ENCODE measurements at regions not wholly inside any gene's neighbourhood (a gene's known extent, or its start where the extent isn't known, plus 50 kb on each side); places are given as distances from the start of the nearest gene placed in this dataset.

DNA sequence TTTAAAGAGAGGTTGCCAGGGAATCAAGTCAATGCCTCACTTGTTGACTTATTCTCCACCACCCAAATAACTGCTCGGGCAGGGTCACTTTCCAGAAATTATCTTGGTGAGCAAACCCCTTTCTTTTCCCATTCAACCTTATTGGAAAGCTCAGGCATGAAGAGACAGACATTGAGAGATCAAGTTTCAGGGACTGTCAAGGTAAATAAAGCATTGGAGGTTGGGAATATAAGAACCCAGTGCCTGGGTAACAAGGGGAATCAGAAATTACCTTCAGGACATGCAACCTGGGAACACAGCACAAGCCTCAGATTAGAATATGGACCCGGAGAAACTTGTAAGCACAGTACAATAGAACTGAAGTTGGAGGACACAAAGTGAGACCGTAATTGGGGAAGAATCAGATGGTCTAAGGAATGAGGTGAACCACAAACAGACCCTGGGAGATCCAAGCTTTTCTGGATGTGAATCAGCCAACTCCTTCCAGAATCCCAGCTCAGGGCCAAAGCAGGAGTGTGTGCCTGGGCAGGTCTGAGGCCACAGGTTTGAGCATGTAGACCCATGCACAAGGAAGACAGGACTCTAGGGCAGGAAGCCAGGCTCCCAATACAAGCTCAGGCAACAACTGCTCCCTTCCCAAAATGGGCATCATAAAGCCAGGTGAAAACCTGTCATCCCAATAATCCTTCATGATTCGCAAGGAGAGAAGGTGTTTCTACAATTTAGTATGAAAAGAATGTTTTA lies 512.8 kb downstream of the MAFB start:
- Histone ChIP-seq H3K4me1 (peaks cover 3% of the 10 kb centered on the region), H3K27ac (no peak overlapping the region), H3K9me3 (no peaks in the 10 kb centered on the region), H3K36me3 (no peaks in the 10 kb centered on the region), H3K27me3 (no peaks in the 10 kb centered on the region), H3K4me3 (no peak overlapping the region)
- TF ChIP-seq, protein P1, sequence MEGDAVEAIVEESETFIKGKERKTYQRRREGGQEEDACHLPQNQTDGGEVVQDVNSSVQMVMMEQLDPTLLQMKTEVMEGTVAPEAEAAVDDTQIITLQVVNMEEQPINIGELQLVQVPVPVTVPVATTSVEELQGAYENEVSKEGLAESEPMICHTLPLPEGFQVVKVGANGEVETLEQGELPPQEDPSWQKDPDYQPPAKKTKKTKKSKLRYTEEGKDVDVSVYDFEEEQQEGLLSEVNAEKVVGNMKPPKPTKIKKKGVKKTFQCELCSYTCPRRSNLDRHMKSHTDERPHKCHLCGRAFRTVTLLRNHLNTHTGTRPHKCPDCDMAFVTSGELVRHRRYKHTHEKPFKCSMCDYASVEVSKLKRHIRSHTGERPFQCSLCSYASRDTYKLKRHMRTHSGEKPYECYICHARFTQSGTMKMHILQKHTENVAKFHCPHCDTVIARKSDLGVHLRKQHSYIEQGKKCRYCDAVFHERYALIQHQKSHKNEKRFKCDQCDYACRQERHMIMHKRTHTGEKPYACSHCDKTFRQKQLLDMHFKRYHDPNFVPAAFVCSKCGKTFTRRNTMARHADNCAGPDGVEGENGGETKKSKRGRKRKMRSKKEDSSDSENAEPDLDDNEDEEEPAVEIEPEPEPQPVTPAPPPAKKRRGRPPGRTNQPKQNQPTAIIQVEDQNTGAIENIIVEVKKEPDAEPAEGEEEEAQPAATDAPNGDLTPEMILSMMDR (IDR thresholded peaks at IDR 0.05), result no peak
- peak in 1 of 2 donors; percentile 27 for TF ChIP-seq POLR2AphosphoS5 (IDR thresholded peaks at IDR 0.05; ENCODE audit: insufficient read depth in 1 of 2, low read depth in 1 of 2)
- intact Hi-C loops (cut with DNase I), result no loop called here
- no peak for DNase-seq (ENCODE audit: extremely low spot score in 2 of 2)

DNA sequence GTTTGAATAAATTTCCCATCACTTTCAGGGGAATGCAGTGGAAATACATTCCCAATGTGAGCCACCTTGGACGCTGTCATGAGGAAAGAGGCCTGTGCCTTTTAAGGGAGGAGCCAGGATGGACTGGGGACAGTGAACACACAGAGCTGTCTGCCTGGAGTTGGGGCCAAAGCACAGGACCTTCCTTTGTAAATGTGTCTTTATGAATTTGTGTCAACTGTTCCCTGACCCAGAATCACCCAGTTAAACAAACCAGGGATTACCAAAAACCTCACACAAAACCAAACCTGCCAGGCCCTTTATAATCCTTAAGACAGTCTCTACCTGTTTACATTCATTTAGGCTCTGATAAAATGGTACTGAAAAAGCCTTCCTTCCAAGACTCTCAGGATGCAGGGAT lies 513.7 kb downstream of the MAFB start:
- no peaks in the 10 kb centered on the region for H3K27me3 ChIP-seq
- DNase-seq (ENCODE audit: extremely low spot score in 2 of 2), result no peak
- no peak overlapping the region for H3K27ac ChIP-seq
- no peaks in the 10 kb centered on the region for H3K36me3 ChIP-seq
- TF ChIP-seq POLR2AphosphoS5 (IDR thresholded peaks at IDR 0.05; ENCODE audit: insufficient read depth in 1 of 2, low read depth in 1 of 2) (no peak), POLR2A (IDR thresholded peaks at IDR 0.05) (no peak)
- no peaks in the 10 kb centered on the region for H3K9me3 ChIP-seq
- peaks cover 3% of the 10 kb centered on the region for H3K4me1 ChIP-seq
- no peak overlapping the region for H3K4me3 ChIP-seq
- intact Hi-C loops (cut with DNase I), result no loop called here

DNA sequence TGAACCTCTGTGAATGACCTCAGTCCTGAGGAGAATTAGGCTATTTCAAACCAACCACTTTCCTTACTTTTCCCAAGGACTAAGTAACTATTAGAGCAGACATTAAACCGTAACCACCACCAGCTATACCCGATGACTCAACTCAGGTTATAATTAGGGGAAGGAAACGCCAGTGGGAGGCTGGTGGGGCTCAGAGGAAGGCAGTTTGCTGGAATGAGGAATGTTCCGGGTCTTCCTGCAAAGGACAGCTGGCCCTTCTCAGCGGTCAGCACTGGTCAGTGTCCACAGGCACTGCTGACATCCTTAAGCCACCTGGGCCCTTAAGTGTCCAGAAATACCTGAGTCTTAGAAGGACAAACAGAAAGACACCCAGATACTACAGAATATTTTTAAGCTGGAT lies 515.2 kb downstream of the MAFB start:
- intact Hi-C loops (cut with DNase I), result no loop called here
- Histone ChIP-seq H3K4me3 (no peak overlapping the region), H3K9me3 (no peaks in the 10 kb centered on the region), H3K36me3 (no peaks in the 10 kb centered on the region), H3K27me3 (no peaks in the 10 kb centered on the region), H3K27ac (no peak overlapping the region), H3K4me1 (peaks cover 3% of the 10 kb centered on the region)
- no peak for DNase-seq (ENCODE audit: extremely low spot score in 2 of 2)
- TF ChIP-seq POLR2AphosphoS5 (IDR thresholded peaks at IDR 0.05; ENCODE audit: insufficient read depth in 1 of 2, low read depth in 1 of 2) (no peak), POLR2A (IDR thresholded peaks at IDR 0.05) (no peak)
- TF ChIP-seq, protein P1 (IDR thresholded peaks at IDR 0.05), result no peak

DNA sequence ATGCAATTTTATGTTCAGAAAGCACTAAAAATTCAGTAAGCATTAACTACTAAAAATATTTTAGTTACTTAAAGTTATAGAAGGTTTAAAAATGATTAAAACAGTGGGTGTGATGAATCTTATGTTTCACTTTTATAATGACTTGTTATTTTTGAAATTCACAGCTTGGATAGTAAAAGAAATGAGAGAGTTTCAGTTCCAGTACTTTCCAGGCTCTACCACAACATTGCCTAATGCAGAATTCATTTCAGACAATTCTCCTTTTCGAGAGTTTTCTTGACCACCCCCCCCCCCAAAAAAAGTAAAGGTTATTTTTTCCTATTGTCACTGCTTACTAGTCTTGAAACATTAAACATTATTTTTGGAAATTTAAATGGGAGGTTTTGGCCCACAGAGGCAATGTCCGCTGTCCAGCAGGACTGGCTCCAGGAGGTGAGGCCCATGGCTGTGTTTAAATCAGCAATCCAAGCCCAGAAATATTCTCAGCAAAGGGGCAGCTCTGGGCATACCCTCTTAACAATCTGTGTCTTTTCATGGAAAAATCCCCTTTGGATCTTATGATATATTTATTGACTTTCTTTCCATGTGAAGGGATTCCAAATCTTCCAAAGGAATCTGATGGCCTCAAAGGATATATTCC lies 519.9 kb downstream of the MAFB start:
- no peaks in the 10 kb centered on the region for H3K36me3 ChIP-seq
- no peak overlapping the region for H3K27ac ChIP-seq
- TF ChIP-seq, protein P1 (IDR thresholded peaks at IDR 0.05), result no peak
- TF ChIP-seq POLR2AphosphoS5 (IDR thresholded peaks at IDR 0.05; ENCODE audit: insufficient read depth in 1 of 2, low read depth in 1 of 2), result no peak
- H3K4me3 ChIP-seq, result no peak overlapping the region
- H3K9me3 ChIP-seq, result no peaks in the 10 kb centered on the region
- H3K27me3 ChIP-seq, result no peaks in the 10 kb centered on the region
- intact Hi-C loops (cut with DNase I), result no loop called here
- no peak for DNase-seq (ENCODE audit: extremely low spot score in 2 of 2)
- no peaks in the 10 kb centered on the region for H3K4me1 ChIP-seq

DNA sequence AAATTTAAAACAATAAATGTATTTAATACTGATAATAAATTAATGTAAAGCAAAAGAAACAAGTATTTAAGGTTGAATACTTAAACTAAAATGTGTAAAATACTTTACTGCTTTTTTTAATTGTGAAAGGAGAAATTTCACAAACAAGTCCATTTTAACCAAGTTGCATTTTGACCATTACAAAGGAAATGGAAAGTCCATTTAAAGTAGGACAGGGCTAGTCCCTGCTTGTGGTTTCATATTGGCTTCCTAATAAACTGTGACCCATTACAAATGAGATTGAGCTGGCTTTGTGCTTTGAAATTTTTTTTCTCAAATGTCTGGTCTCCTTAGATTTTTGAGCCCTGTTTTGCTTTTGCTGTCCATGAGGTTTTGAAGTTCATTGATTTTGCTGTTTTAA lies 527.6 kb downstream of the MAFB start:
- intact Hi-C loops (cut with DNase I), result no loop called here
- no peaks in the 10 kb centered on the region for H3K36me3 ChIP-seq
- no peak overlapping the region for H3K4me3 ChIP-seq
- no peaks in the 10 kb centered on the region for H3K27me3 ChIP-seq
- DNase-seq (ENCODE audit: extremely low spot score in 2 of 2), result no peak
- TF ChIP-seq POLR2A (IDR thresholded peaks at IDR 0.05) (no peak), POLR2AphosphoS5 (IDR thresholded peaks at IDR 0.05; ENCODE audit: insufficient read depth in 1 of 2, low read depth in 1 of 2) (no peak)
- TF ChIP-seq, protein P1 (IDR thresholded peaks at IDR 0.05), result no peak
- no peaks in the 10 kb centered on the region for H3K9me3 ChIP-seq
- no peaks in the 10 kb centered on the region for H3K4me1 ChIP-seq
- no peak overlapping the region for H3K27ac ChIP-seq
